Effector memory CD8-positive, alpha-beta T cell (primary cell): ENCODE measurements at regions not wholly inside any gene's neighbourhood (a gene's known extent, or its start where the extent isn't known, plus 50 kb on each side); places are given as distances from the start of the nearest gene placed in this dataset.
"Not testable (repeated sequence)": the region's sequence is repeated elsewhere in the genome, so short reads cannot be mapped to it uniquely, and the experiment has no call there.

Experiments used
- ATAC-seq: fragments of 150-1000 bp; cut with Tn5 transposase; replicated peaks from 2 replicates; pipeline ENCODE4 v1.10.0; 2021; ENCODE audit warnings: mild to moderate bottlenecking, moderate library complexity
- DNase-seq, 3 experiments: peaks; one replicate each; pipeline ENCODE4 v3.0.0; 2021
- H3K27ac Mint-ChIP-seq, 2 donors: one replicate each; pipeline ENCODE4 v1.8.0; 2022; ENCODE audit warnings: mild to moderate bottlenecking in 2 of 2, mixed read lengths in 2 of 2, moderate library complexity in 2 of 2
- H3K27me3 Mint-ChIP-seq, 2 donors: one replicate each; pipeline ENCODE4 v1.8.0; 2022; ENCODE audit warnings: mixed read lengths in 2 of 2
- H3K36me3 Mint-ChIP-seq: one replicate; pipeline ENCODE4 v1.8.0; 2022; ENCODE audit warnings: mild to moderate bottlenecking, moderate library complexity, mixed read lengths; ENCODE audit not compliant: insufficient read depth
- H3K4me1 Mint-ChIP-seq, 2 donors: one replicate each; pipeline ENCODE4 v1.8.0; 2022; ENCODE audit warnings: low read depth in 2 of 2, mixed read lengths in 2 of 2
- H3K4me3 Mint-ChIP-seq, 2 donors: one replicate each; pipeline ENCODE4 v1.8.0; 2022; ENCODE audit warnings: mild to moderate bottlenecking in 2 of 2, mixed read lengths in 2 of 2, moderate library complexity in 2 of 2
- H3K9me3 Mint-ChIP-seq, 2 donors: one replicate each; pipeline ENCODE4 v1.8.0; 2022; ENCODE audit warnings: mixed read lengths in 2 of 2

DNA sequence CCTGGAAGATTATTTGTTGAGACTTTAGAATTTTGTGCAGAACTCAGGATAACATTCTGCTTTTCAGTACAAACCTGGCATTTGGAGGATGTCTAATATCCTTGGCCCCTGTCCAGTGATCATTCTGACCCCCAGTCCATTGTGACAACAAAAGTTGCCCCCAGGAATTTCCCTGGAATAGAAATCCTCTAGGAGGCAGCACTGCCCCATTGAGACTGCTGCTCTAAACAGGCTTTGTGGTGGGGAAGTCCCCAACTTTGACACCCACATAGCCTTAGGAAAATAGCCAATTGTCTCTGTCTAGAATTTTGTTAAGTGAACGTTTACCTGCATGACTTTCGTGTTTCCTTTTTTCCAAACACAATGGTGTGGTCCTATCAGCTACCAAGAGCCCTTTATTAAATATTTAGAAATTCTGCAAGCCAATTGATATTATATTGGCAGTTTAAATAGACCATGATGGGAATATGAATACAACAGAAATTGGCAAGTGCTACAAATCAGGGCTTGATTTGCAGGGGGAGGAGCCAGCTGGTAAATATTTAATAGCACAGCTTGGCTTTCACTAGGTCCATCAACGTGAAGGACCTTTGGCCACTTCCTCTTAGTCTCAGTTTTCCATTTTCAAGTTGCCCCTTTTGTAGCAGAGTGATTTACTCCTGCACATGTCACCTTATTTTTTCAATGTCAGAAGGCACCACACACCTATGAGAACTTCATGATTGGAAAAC lies 451.7 kb downstream of the EFNB2 start:
- ATAC-seq (no peak), DNase-seq (no peak)
- Mint-ChIP-seq H3K36me3 (no peaks in the 10 kb centered on the region), H3K4me3 (no peak overlapping the region), H3K9me3 (peaks cover 0 to 3% of the 10 kb centered on the region in 2 donors), H3K4me1 (no peaks in the 10 kb centered on the region), H3K27ac (no peak overlapping the region), H3K27me3 (no peaks in the 10 kb centered on the region)

DNA sequence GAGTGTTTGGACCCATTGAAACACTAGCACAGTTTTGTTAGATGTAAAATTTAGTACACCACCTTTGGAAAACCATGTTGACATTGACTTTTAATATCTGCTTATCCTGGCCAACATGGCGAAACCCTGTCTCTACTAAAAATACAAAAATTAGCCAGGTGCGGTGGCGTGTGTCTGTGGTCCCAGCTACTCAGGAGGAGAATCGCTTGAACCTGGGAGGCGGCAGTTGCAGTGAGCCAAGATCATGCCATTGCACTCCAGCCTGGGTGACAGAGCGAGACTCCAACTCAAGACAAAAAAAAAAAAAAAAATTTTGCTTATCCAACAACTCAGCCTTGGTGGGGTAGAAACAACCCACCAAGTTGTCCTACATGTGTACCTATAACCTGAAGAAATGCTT lies 454.2 kb downstream of the EFNB2 start:
- not testable (repeated sequence) for H3K4me3 Mint-ChIP-seq, H3K9me3 Mint-ChIP-seq, ATAC-seq, H3K36me3 Mint-ChIP-seq, H3K27ac Mint-ChIP-seq, H3K27me3 Mint-ChIP-seq, H3K4me1 Mint-ChIP-seq, DNase-seq

DNA sequence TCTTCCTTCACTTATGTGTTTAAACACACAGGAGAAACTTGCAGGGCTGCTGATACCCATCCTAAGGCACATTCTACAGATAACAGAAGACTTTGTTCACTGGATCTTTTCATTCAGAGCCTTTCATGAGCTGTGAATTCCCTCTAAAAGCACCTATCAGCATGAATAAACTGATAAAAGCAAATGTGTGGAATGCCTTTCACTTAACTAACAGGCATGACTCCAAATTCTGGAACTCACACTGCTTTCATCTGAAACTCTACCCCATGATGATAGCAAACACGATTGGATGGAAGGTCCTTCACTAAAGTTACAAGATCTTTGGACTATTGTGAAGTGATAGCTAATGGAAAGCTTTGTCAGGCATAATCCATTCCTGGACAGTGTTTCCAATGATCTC lies 457.3 kb downstream of the EFNB2 start:
- no peak for ATAC-seq
- Mint-ChIP-seq H3K36me3 (no peaks in the 10 kb centered on the region), H3K27ac (no peak overlapping the region), H3K4me3 (no peak overlapping the region), H3K27me3 (no peaks in the 10 kb centered on the region), H3K4me1 (peaks cover 0 to 2% of the 10 kb centered on the region in 2 donors), H3K9me3 (peaks cover 0 to 5% of the 10 kb centered on the region in 2 donors)
- DNase-seq: no peak

DNA sequence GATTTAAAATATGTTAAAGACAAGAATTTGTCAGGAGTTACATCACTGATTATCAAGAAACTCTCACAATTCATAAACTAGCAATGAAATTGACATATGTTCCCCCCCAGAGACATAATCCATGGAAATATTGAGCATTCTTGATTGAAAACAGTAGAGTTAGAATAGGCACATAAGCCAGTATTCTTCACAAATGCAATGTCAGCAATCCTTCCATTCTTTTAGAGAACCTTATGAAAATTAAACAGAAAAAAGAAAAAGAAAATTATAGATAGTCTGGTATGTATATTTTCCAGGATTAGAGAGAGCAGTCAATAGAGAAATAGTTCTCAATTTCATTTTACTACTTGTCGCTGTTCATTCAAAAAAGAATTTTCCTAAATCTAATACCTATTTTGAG lies 458.4 kb downstream of the EFNB2 start:
- ATAC-seq: no peak
- Mint-ChIP-seq H3K27ac (no peak overlapping the region), H3K4me1 (peaks cover 0 to 2% of the 10 kb centered on the region in 2 donors), H3K9me3 (peaks cover 0 to 5% of the 10 kb centered on the region in 2 donors), H3K4me3 (no peak overlapping the region), H3K27me3 (no peaks in the 10 kb centered on the region), H3K36me3 (no peaks in the 10 kb centered on the region)
- no peak for DNase-seq

DNA sequence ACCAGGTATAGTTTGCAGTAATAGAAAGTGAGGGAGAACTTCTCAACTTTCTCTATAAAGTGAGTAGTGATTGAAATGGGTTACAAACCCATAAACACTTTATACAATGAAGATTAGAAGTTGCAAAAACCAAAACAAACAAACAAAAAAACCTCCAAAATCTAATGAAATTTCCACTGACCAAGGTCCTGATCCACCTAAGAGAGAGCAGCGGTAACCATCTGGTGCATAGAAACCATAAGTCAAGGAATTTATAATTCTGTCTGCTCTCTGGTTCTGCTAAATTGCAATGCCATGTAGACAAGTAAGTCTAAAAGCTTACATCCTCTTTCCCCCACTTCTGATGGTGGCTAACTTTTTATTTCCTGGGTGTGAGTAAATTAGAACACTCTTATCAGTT lies 463.4 kb downstream of the EFNB2 start:
- H3K27me3 Mint-ChIP-seq: no peaks in the 10 kb centered on the region
- DNase-seq: no peak
- H3K4me3 Mint-ChIP-seq: no peak overlapping the region
- no peak overlapping the region for H3K27ac Mint-ChIP-seq
- peaks cover 0 to 2% of the 10 kb centered on the region in 2 donors for H3K4me1 Mint-ChIP-seq
- no peak for ATAC-seq
- H3K9me3 Mint-ChIP-seq: peaks cover 0 to 2% of the 10 kb centered on the region in 2 donors
- no peaks in the 10 kb centered on the region for H3K36me3 Mint-ChIP-seq

DNA sequence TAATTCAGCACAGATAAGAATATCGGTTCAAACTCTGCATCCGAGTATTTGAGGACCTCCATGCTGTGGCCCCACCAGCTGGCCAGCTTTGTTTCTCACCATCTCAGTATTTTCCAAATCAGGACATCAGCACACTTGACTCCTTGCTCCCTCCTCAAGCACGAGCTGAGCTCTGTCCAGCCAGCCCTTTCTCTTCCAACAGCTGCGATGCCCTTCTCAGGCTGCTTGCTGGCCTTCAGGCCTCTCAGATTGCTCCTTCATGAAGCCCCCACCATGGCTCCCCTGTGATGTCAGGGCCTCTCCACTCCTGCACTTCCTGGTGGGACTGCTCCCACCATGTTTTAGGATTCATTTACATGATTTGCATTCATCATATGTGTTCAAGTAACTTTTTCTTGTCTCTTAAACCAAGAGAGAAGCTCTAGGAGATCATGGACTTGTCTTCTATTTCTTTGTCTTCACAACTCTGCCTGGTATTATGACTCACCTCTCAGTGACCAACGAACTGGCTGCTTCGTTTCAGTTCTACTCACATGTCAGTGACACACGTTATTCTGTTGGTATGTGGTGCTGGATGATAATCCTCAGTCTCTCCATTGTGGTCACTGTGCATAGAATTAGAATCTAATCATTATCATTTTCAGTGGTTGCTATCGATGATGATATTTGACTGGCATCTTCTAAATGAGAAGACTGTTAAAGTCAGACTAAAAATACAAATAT lies 471.7 kb downstream of the EFNB2 start:
- no peak overlapping the region for H3K27ac Mint-ChIP-seq

DNA sequence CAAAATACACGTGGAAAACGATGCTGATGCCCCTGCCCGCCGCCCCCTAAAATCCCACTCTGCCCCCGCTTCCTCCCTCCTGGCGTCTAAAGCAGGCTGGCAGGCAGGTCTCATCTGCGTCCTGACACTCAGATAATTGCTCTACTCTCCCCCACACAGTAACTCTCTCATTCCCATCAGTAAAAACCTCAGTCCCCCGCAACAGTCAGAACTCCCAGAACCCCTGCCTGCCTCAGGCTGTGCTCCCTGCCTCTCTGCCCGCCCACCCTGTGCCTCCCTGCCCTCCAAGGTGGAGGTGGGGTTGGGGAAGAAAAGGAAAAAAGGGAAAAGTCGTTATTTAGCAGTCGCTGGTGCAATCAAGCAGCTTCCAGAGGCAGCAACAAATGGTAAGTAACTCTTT lies 473.7 kb downstream of the EFNB2 start:
- H3K4me1 Mint-ChIP-seq: no peaks in the 10 kb centered on the region
- H3K27me3 Mint-ChIP-seq: no peaks in the 10 kb centered on the region
- no peak overlapping the region for H3K27ac Mint-ChIP-seq
- no peaks in the 10 kb centered on the region for H3K36me3 Mint-ChIP-seq
- no peak overlapping the region for H3K4me3 Mint-ChIP-seq
- no peak for DNase-seq
- ATAC-seq: no peak
- peaks cover 2 to 9% of the 10 kb centered on the region in 2 donors for H3K9me3 Mint-ChIP-seq

More for the DNA sequence above, 471.7 kb downstream of the EFNB2 start:
- H3K9me3 Mint-ChIP-seq: peaks cover 2 to 9% of the 10 kb centered on the region in 2 donors
- DNase-seq (no peak), ATAC-seq (no peak)
- no peaks in the 10 kb centered on the region for H3K27me3 Mint-ChIP-seq
- no peaks in the 10 kb centered on the region for H3K36me3 Mint-ChIP-seq
- H3K4me3 Mint-ChIP-seq: no peak overlapping the region
- no peaks in the 10 kb centered on the region for H3K4me1 Mint-ChIP-seq

DNA sequence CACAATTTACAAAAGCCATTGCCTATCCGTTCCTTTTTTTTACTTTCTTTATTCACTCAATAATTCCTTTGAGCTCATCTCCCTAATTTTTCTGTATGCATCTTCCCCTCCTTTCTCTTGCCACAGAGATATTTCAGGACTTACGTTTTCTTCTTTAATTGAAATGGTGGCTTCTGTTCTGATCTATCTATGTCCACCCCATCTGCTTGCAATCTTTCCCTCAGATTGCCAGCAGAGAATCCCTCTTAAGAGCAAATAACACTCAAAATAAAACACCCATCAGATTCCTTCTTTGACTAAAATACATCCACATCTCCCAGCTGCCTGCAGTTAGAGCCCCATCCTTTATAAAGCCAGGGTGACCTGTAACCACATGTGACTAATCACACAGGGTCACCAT lies 478.6 kb downstream of the EFNB2 start:
- no peak for DNase-seq
- Mint-ChIP-seq H3K36me3 (no peaks in the 10 kb centered on the region), H3K9me3 (no peaks in the 10 kb centered on the region), H3K4me1 (no peaks in the 10 kb centered on the region), H3K27me3 (no peaks in the 10 kb centered on the region), H3K4me3 (no peak overlapping the region), H3K27ac (no peak overlapping the region)
- no peak for ATAC-seq

DNA sequence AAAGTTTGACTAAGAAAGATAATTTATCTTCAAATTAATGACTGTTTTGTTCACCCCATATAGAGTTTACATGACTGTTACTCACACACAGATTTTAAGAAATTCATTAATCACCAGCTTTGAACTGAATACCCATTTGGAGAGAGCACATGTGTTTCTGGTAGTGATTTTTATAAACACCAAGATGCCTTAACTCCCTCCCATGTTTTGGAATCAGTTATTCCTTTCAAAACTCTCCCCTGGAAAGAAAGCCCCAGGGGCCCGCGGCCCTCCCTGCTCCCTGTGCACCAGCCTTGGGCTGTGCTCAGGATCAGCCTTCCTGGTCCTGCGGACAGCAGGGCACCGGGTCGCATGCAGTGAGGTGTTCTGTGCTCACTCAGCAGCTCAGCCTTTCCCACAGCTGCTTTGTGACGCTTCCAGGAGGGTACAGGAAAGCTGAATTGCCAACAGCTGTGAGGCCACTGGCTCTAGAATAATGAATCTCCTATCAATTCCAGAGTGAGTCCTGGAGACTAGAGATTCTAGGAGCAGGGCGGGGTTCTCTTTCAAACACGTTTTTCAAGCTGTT lies 483.2 kb downstream of the EFNB2 start:
- ATAC-seq: no peak
- Mint-ChIP-seq H3K4me3 (no peak overlapping the region), H3K27ac (no peak overlapping the region), H3K4me1 (no peaks in the 10 kb centered on the region), H3K36me3 (no peaks in the 10 kb centered on the region), H3K27me3 (no peaks in the 10 kb centered on the region), H3K9me3 (peaks cover 0 to 3% of the 10 kb centered on the region in 2 donors)
- DNase-seq: no peak

DNA sequence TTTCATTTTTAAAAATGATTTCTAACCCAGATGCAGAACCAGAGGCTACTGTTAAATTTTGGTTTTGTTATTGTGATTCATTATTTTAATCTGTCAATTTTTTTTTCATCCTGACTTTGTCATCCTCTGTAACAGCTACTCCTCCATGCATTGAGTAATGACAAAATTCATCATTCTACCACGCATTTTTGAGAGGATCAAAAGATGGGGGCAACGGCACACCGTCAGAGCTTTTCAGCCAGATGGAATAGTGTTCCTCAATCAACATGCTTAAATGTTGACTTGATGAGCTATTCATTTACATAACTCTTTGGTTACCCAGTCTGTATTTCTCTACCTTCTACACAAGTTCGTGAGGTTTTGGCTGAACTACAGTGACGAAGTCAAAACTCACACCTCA lies 486.3 kb downstream of the EFNB2 start:
- Mint-ChIP-seq H3K27ac (no peak overlapping the region), H3K36me3 (no peaks in the 10 kb centered on the region), H3K9me3 (peaks cover 0 to 5% of the 10 kb centered on the region in 2 donors), H3K4me1 (no peaks in the 10 kb centered on the region), H3K4me3 (no peak overlapping the region), H3K27me3 (no peaks in the 10 kb centered on the region)
- ATAC-seq (no peak), DNase-seq (no peak)

DNA sequence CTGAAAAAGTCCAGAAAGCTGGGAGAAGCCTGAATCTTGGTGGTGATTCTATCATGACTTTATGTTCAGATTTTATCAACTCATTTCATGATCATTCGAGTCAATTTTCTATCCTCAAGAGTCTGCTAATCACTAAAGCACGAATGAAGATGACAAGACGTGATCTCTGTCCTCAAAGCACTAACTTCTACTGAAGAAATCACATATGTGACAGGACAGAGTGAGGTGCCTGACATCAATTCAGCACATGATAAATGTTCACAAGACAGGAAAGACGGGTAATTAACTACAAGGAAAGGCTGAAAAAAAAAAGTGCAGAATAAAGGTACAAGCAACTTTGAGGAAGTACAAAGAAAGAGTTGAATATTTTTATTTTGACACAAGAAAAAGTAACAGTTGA lies 487.1 kb downstream of the EFNB2 start:
- Mint-ChIP-seq H3K27me3 (no peaks in the 10 kb centered on the region), H3K9me3 (peaks cover 0 to 5% of the 10 kb centered on the region in 2 donors), H3K36me3 (no peaks in the 10 kb centered on the region), H3K27ac (no peak overlapping the region), H3K4me1 (no peaks in the 10 kb centered on the region), H3K4me3 (no peak overlapping the region)
- no peak for DNase-seq
- no peak for ATAC-seq

DNA sequence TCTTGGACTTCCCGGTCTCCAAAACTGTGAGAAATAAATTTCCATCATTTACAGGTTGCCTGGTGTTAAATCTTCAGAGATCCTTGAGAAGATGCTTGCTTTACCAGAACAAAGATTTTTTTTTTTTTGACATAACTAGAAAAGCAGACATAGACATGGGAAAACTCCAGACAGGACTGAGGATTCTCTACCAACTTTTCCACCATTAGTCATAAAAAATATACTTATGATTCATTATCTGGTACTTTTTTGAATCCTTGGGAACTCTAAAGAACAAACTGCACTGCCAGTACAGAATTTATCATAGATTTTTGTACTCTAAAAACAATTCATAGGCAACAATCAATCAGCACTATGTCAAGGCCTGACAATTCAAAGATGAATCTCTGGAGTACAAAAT lies 487.6 kb downstream of the EFNB2 start:
- DNase-seq: no peak
- Mint-ChIP-seq H3K4me1 (no peaks in the 10 kb centered on the region), H3K4me3 (no peak overlapping the region), H3K36me3 (no peaks in the 10 kb centered on the region), H3K27me3 (no peaks in the 10 kb centered on the region), H3K9me3 (peaks cover 0 to 5% of the 10 kb centered on the region in 2 donors), H3K27ac (no peak overlapping the region)
- no peak for ATAC-seq

DNA sequence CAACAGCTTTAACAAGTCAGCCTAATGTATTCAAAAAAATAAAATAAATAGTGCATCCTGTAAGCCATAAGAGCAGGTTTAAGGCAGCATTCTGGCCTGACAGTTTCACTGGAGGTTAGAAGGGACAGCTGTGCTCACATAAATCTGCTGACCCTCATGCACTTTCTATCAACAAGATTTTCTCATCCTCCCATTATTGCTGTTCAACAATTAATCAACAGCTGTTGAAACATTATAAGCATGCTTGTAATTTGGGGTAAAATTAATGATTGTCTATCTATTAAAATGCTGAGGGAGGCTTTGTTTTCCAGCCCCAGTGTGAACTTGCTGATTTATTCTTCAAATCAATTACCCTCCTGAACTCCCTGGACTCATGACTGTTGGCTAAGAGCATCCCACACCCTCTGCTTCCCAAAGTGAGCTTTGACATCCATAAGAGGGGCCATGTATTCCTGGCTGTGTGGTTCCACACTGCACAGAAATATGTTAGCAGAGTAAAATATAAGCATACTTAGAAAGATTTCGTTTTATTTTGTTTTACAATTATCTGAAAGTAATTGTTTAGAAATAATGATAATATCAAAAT lies 492.4 kb downstream of the EFNB2 start:
- ATAC-seq (no peak), DNase-seq (no peak)
- Mint-ChIP-seq H3K4me1 (no peaks in the 10 kb centered on the region), H3K9me3 (peaks cover 5 to 12% of the 10 kb centered on the region in 2 donors), H3K27me3 (no peaks in the 10 kb centered on the region), H3K27ac (no peak overlapping the region), H3K36me3 (no peaks in the 10 kb centered on the region), H3K4me3 (no peak overlapping the region)

DNA sequence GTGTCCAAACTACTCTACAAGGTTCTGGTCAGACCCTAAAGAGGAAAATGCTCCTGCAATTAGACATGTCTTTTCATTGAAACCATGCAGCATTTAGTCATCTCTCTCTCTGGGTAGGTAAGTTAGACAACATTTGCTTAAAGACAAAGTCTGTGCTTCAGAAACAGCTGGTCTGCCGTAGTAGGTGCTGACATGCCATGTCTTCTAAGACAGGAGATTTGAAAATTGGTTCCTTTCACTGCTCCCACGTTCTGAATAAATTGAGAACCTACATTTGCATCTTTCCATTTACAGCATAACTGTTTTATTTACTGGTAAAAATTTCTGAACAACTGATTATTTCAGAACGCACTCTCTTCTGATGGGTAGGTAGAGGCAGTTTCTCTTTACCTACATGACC lies 494.0 kb downstream of the EFNB2 start:
- Mint-ChIP-seq H3K9me3 (peaks cover 4 to 12% of the 10 kb centered on the region in 2 donors), H3K36me3 (no peaks in the 10 kb centered on the region), H3K4me3 (no peak overlapping the region), H3K27ac (no peak overlapping the region), H3K27me3 (no peaks in the 10 kb centered on the region), H3K4me1 (no peaks in the 10 kb centered on the region)
- no peak for ATAC-seq
- no peak for DNase-seq
